VCaP (cell line): ENCODE measurements at regions not wholly inside any gene's neighbourhood (a gene's known extent, or its start where the extent isn't known, plus 50 kb on each side); places are given as distances from the start of the nearest gene placed in this dataset.

Source experiments
- H3K27ac ChIP-seq: fragments of 450-650 bp; 2 replicates; pipeline ENCODE4 v1.5.1; 2017
- CTCF ChIP-seq: fragments of 450-650 bp; conservative IDR thresholded peaks from 2 replicates; pipeline ENCODE4 v1.5.1; 2017; ENCODE audit warnings: mild to moderate bottlenecking, moderate library complexity

- no peak for TF ChIP-seq CTCF
- H3K27ac ChIP-seq = no peak overlapping the region
Observed at GRCh38 chr10:23966504-23967051, 242.4 kb upstream of the KIAA1217 start.

GRCh38 chr10:23968301-23968700, 240.6 kb upstream of the KIAA1217 start:
- TF ChIP-seq CTCF = no peak
- H3K27ac ChIP-seq = no peak overlapping the region

GRCh38 chr10:23974746-23975272, 234.1 kb upstream of the KIAA1217 start:
- H3K27ac ChIP-seq = no peak overlapping the region
- TF ChIP-seq CTCF = no peak

GRCh38 chr10:23975431-23975830, 233.5 kb upstream of the KIAA1217 start:
- no peak overlapping the region for H3K27ac ChIP-seq
- TF ChIP-seq CTCF = no peak

- no peak for TF ChIP-seq CTCF
- H3K27ac ChIP-seq = no peak overlapping the region
Observed at GRCh38 chr10:23976275-23976674, 232.7 kb upstream of the KIAA1217 start.

GRCh38 chr10:23978317-23978716, 230.6 kb upstream of the KIAA1217 start:
- H3K27ac ChIP-seq = no peak overlapping the region
- TF ChIP-seq CTCF = no peak

- H3K27ac ChIP-seq = peak overlapping the region; percentile 34; the same call in 1 of the 2 replicates
- no peak for TF ChIP-seq CTCF
Observed at GRCh38 chr10:23980094-23980493, 228.8 kb upstream of the KIAA1217 start.
